Stomach (tissue), 8 donors: ENCODE measurements at regions not wholly inside any gene's neighbourhood (a gene's known extent, or its start where the extent isn't known, plus 50 kb on each side); places are given as distances from the start of the nearest gene placed in this dataset.
"Not testable (repeated sequence)": the region's sequence is repeated elsewhere in the genome, so short reads cannot be mapped to it uniquely, and the experiment has no call there.

ENCODE experiments used
- DNase-seq, 2 donors: peaks; one replicate each; pipeline versions ENCODE4 v3.0.0 to v3.0.0-alpha.2; 2013 to 2019
- H3K27ac ChIP-seq, 5 donors: fragments of 200-600 bp in 4 of 5; sonication (generic) in 4 of 5; one replicate each; pipeline ENCODE4 v1.5.1; 2013 to 2019; ENCODE audit warnings: mild to moderate bottlenecking in 1 of 5, moderate library complexity in 1 of 5
- H3K27me3 ChIP-seq, 3 donors: fragments of 200-600 bp; sonication (generic); one replicate each; pipeline ENCODE4 v1.5.1; 2017 to 2019; ENCODE audit warnings: mixed run types in 1 of 3
- H3K36me3 ChIP-seq, 4 donors: fragments of 200-600 bp; sonication (generic); 1 replicate in 3 of 4; 2 replicates in 1 of 4; pipeline ENCODE4 v1.5.1; 2016 to 2019
- H3K4me1 ChIP-seq, 4 donors: fragments of 200-600 bp; sonication (generic); one replicate each; pipeline ENCODE4 v1.5.1; 2016 to 2019
- H3K4me3 ChIP-seq, 4 donors: fragments of 200-600 bp; sonication (generic) in 3 of 4; one replicate each; pipeline ENCODE4 v1.5.1; 2016 to 2019; ENCODE audit warnings: mild to moderate bottlenecking in 1 of 4
- H3K9me3 ChIP-seq, 4 donors: fragments of 200-600 bp; sonication (generic); one replicate each; pipeline ENCODE4 v1.5.1; 2016 to 2019
- EP300 ChIP-seq: sonication (generic); formaldehyde crosslinking; IDR thresholded peaks from one replicate; pipeline ENCODE4 v1.6.1; 2017; ENCODE audit warnings: antibody characterized with exemption
- POLR2A ChIP-seq, 4 donors: fragments of 450-650 bp; IDR thresholded peaks; one replicate each; pipeline ENCODE4 v1.6.1; 2016; ENCODE audit warnings: antibody characterized with exemption in 4 of 4, control low read depth in 2 of 4, mild to moderate bottlenecking in 1 of 4, moderate library complexity in 1 of 4
- POLR2AphosphoS5 ChIP-seq, 3 donors: sonication (generic); formaldehyde crosslinking; IDR thresholded peaks; one replicate each; pipeline ENCODE4 v1.6.1; 2016; ENCODE audit warnings: antibody characterized with exemption in 3 of 3
- WGBS, 5 donors: extraction: QIAGEN DNeasy Blood & Tissue Kit in 3 of 5; methylation state at CpG; one replicate each; pipeline versions ENCODE4 v1.1.5 to v1.1.7; 2013 to 2018; 5-methylcytosine and 5-hydroxymethylcytosine counted together
- intact Hi-C: fragments of 100-400 bp; cut with DNase I; formaldehyde crosslinking; loops from one replicate; pipeline ENCODE4 v1.15.1; 2023; ENCODE audit warnings: low total_unique reads
- TF ChIP-seq, protein P1 (sequence below), 7 experiments: fragments of 450-650 bp in 4 of 7; fragments of 200-600 bp in 3 of 7; sonication (generic) in 3 of 7; IDR thresholded peaks; one replicate each; pipeline ENCODE4 v1.5.1; 2016 to 2019; ENCODE audit warnings: antibody characterized with exemption in 7 of 7, control low read depth in 2 of 7, mild to moderate bottlenecking in 1 of 7
- donor health status: healthy with polysubstance abuse.
- donor health status: Bipolar disorder and iron deficiency.
- donor health status: healthy.

DNA sequence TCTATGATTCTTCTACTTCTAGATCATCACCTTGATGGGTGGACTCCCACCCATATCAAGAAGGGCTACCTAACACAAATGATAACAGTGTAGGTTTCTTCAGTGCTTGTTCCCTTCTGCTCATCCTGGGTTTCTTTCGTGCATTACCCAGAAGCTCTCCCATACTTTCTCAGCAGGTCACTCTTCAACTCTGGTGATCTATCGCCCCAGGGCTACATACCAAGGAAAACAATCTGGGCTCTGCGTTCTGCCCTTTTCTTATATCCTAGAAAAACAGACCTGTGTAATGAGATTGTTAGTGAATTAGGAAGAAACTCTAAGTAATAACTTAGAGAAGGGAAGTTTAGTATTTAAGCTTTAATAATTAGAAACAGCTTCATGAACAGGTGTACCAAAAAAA lies 370.6 kb upstream of the SPAG17 start:
- H3K36me3 ChIP-seq = no peaks in the 10 kb centered on the region
- H3K27me3 ChIP-seq = no peaks in the 10 kb centered on the region
- no peak for DNase-seq
- peaks cover 0 to 11% (median 4%) of the 10 kb centered on the region in 4 donors for H3K9me3 ChIP-seq
- 83 to 89% (median 87%) methylated on average over 3 of the region's 3 CpGs for WGBS, 5 donors
- intact Hi-C loops = no loop called here
- H3K4me3 ChIP-seq = no peak overlapping the region
- H3K27ac ChIP-seq = no peak overlapping the region
- H3K4me1 ChIP-seq = no peaks in the 10 kb centered on the region
- TF ChIP-seq EP300 (no peak), POLR2AphosphoS5 (IDR thresholded peaks at IDR 0.05) (no peak), POLR2A (IDR thresholded peaks at IDR 0.05) (no peak)
- TF ChIP-seq, protein P1, sequence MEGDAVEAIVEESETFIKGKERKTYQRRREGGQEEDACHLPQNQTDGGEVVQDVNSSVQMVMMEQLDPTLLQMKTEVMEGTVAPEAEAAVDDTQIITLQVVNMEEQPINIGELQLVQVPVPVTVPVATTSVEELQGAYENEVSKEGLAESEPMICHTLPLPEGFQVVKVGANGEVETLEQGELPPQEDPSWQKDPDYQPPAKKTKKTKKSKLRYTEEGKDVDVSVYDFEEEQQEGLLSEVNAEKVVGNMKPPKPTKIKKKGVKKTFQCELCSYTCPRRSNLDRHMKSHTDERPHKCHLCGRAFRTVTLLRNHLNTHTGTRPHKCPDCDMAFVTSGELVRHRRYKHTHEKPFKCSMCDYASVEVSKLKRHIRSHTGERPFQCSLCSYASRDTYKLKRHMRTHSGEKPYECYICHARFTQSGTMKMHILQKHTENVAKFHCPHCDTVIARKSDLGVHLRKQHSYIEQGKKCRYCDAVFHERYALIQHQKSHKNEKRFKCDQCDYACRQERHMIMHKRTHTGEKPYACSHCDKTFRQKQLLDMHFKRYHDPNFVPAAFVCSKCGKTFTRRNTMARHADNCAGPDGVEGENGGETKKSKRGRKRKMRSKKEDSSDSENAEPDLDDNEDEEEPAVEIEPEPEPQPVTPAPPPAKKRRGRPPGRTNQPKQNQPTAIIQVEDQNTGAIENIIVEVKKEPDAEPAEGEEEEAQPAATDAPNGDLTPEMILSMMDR (IDR thresholded peaks at IDR 0.05) = no peak

DNA sequence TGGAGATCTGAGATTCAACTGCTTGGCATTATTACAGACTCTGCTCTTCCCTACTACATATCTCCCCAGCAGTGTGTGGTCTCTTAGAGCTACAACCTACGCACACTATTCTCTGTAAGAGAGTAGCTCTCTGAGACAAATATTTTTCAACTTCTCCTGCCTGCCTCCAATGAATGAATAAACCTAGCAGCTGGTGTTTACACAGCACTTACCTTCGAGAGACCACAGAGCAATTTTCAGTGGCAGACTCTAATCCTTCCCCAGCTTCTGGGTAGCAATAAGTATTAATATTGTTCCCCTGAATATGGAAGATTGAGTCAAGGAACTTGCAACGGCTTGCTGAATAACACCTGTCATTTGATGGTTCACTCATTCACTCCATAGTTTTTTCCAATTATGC lies 350.9 kb upstream of the SPAG17 start:
- Histone ChIP-seq H3K36me3 (no peaks in the 10 kb centered on the region), H3K9me3 (no peaks in the 10 kb centered on the region), H3K4me1 (no peaks in the 10 kb centered on the region), H3K4me3 (no peak overlapping the region), H3K27me3 (no peaks in the 10 kb centered on the region), H3K27ac (no peak overlapping the region)
- intact Hi-C loops = no loop called here
- TF ChIP-seq POLR2A (IDR thresholded peaks at IDR 0.05) (no peak), POLR2AphosphoS5 (IDR thresholded peaks at IDR 0.05) (no peak), EP300 (no peak)
- TF ChIP-seq, protein P1 (IDR thresholded peaks at IDR 0.05) = no peak
- no peak for DNase-seq
- WGBS, 5 donors = 31 to 51% (median 39%) methylated on average over 3 of the region's 3 CpGs

DNA sequence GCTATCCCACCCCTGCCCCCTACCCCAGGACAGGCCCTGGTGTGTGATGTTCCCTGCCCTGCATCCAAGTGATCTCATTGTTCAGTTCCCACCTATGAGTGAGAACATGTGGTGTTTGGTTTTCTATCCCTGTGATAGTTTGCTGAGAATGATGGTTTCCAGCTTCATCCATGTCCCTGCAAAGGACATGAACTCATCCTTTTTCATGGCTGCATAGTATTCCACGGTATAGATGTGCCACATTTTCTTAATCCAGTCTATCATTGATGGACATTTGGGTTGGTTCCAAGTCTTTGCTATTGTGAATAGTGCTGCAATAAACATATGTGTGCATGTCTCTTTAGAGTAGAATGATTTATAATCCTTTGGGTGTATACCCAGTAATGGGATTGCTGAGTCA lies 326.9 kb upstream of the SPAG17 start:
- H3K36me3 ChIP-seq, H3K27ac ChIP-seq, intact Hi-C loops, H3K4me1 ChIP-seq, DNase-seq, H3K27me3 ChIP-seq, H3K4me3 ChIP-seq: not testable (repeated sequence)
- peaks cover 0 to 14% (median 11%) of the 10 kb centered on the region in 4 donors for H3K9me3 ChIP-seq
- WGBS, 5 donors = 62 to 80% (median 68%) methylated on average over 1 of the region's 1 CpG

DNA sequence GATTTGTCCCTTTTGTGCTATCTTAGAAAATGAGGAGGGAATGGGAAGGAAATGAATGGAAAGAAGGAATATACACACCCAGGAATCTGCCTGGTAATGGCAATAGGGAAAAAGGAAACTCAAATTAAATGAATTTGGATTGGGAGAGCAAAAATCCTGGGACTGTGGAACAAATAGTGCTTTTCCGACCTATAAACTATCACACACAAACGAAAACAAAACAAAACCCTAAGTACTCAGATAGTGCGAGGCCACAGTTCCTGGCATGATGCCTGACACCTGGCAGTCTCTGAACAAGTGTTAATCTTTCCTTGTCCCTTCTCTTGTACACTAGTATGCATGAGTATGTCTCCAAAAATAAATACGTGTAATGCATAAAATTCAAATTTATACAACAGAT lies 319.8 kb upstream of the SPAG17 start:
- Histone ChIP-seq H3K4me1 (no peaks in the 10 kb centered on the region), H3K36me3 (no peaks in the 10 kb centered on the region), H3K27me3 (no peaks in the 10 kb centered on the region), H3K9me3 (no peaks in the 10 kb centered on the region), H3K27ac (no peak overlapping the region), H3K4me3 (no peak overlapping the region)
- 19 to 30% (median 20%) methylated on average over 4 of the region's 4 CpGs for WGBS, 5 donors
- peak in 1 of 2 donors; percentile 59 for DNase-seq
- TF ChIP-seq, protein P1 (IDR thresholded peaks at IDR 0.05) = no peak
- TF ChIP-seq POLR2A (IDR thresholded peaks at IDR 0.05) (no peak), POLR2AphosphoS5 (IDR thresholded peaks at IDR 0.05) (no peak), EP300 (no peak)
- intact Hi-C loops = no loop called here

DNA sequence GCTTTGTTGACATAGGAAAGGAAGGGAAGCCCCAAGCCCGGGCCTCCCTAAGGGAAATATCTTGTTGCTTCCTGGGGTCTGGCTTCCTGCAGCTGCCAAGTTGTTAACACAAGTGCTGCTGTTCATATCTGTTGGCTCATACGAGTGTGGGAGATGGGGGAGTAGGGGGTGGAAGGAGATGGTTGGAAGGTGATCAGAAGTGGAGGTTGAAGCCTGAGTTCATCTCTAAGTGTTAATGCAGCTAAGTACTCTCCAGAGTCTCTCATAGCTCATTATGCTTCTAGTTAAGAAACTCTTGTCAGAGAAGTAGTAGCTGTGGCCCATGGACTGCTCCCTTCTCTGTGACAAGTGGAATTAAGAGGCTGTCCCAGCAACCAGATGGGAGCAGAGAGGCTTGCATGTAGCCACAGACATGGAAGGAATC lies 319.2 kb upstream of the SPAG17 start:
- WGBS, 5 donors = 0 to 14% (median 5%) methylated on average over 2 of the region's 2 CpGs
- H3K27ac ChIP-seq = no peak overlapping the region
- no peak overlapping the region for H3K4me3 ChIP-seq
- intact Hi-C loops = no loop called here
- no peaks in the 10 kb centered on the region for H3K9me3 ChIP-seq
- TF ChIP-seq, protein P1 (IDR thresholded peaks at IDR 0.05) = no peak
- no peak for TF ChIP-seq EP300
- no peak for TF ChIP-seq POLR2AphosphoS5 (IDR thresholded peaks at IDR 0.05)
- no peak for TF ChIP-seq POLR2A (IDR thresholded peaks at IDR 0.05)
- H3K4me1 ChIP-seq = no peaks in the 10 kb centered on the region
- no peaks in the 10 kb centered on the region for H3K36me3 ChIP-seq
- peak in 1 of 2 donors; percentile 16 for DNase-seq
- H3K27me3 ChIP-seq = no peaks in the 10 kb centered on the region
